Erythroblast (primary cell): ENCODE measurements at regions not wholly inside any gene's neighbourhood (a gene's known extent, or its start where the extent isn't known, plus 50 kb on each side); places are given as distances from the start of the nearest gene placed in this dataset.

Experiments used
- GATA1 ChIP-seq: IDR thresholded peaks from 2 replicates; pipeline ENCODE4 v1.6.1; 2011; ENCODE audit warnings: low read depth, mild to moderate bottlenecking, control low read depth, low read length, moderate library complexity
- POLR2A ChIP-seq: IDR thresholded peaks from 2 replicates; pipeline ENCODE4 v1.6.1; 2011; ENCODE audit warnings: mild to moderate bottlenecking, low read length

DNA sequence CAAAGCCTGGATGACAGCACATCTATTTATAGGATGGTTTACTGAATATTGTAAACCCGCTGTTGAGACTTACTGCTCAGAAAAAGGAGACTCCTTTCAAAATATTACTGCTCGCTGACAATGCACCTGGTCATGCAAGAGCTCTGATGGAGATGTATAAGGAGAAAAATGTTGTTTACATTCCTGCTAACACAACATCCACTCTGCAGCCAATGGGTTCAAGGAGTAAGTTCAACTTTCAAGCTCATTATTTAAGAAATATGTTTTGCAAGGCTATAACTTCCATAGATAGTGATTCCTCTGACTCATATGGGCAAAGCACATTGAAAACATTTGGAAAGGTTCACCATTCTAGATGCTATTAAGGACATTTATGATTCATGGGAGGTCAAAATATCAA, 201.7 kb downstream of the SNAPC1 start:
- TF ChIP-seq POLR2A (no peak), GATA1 (no peak)
